Fibroblast of the aortic adventitia (primary cell): ENCODE measurements at regions not wholly inside any gene's neighbourhood (a gene's known extent, or its start where the extent isn't known, plus 50 kb on each side); places are given as distances from the start of the nearest gene placed in this dataset.

Source experiments
- DNase-seq: peaks from one replicate; pipeline ENCODE4 v3.0.0-alpha.2; 2010; ENCODE audit warnings: low read depth
- H3K4me3 ChIP-seq: 2 replicates; pipeline ENCODE4 v1.5.1; 2011; ENCODE audit warnings: low read depth, mild to moderate bottlenecking, control low read depth, low read length, moderate library complexity
- CTCF ChIP-seq: IDR thresholded peaks from 2 replicates; pipeline ENCODE4 v1.5.1; 2011; ENCODE audit warnings: mild to moderate bottlenecking, low read length, control low read depth, inconsistent platforms; ENCODE audit not compliant: insufficient read depth

GRCh38 chr3:96169111-96169766 is 645.2 kb upstream of the EPHA6 start:
- no peak for DNase-seq
- H3K4me3 ChIP-seq, result no peak overlapping the region
- no peak for TF ChIP-seq CTCF

GRCh38 chr3:96172917-96173316 is 641.5 kb upstream of the EPHA6 start:
- no peak for TF ChIP-seq CTCF
- no peak overlapping the region for H3K4me3 ChIP-seq
- DNase-seq, result no peak

GRCh38 chr3:96175500-96175899 is 638.9 kb upstream of the EPHA6 start:
- H3K4me3 ChIP-seq, result no peak overlapping the region
- TF ChIP-seq CTCF, result no peak
- DNase-seq, result no peak

GRCh38 chr3:96182756-96183155 is 631.6 kb upstream of the EPHA6 start:
- TF ChIP-seq CTCF, result no peak
- H3K4me3 ChIP-seq, result no peak overlapping the region
- no peak for DNase-seq

GRCh38 chr3:96183871-96184270 is 630.5 kb upstream of the EPHA6 start:
- DNase-seq, result no peak
- no peak overlapping the region for H3K4me3 ChIP-seq
- TF ChIP-seq CTCF, result no peak

GRCh38 chr3:96190024-96190616 is 624.3 kb upstream of the EPHA6 start:
- no peak for DNase-seq
- no peak for TF ChIP-seq CTCF
- no peak overlapping the region for H3K4me3 ChIP-seq
